ENCODE measurements at regions not wholly inside any gene's neighbourhood (a gene's known extent, or its start where the extent isn't known, plus 50 kb on each side); places are given as distances from the start of the nearest gene placed in this dataset.

GRCh38 chr13:50140581-50141374 lies 125.5 kb downstream of the KCNRG start:
- no CpG with 5 or more reads among the region's 14 CpGs for WGBS (ENCODE audit: extremely low coverage, insufficient coverage, low lambda C conversion rate)
- no peak overlapping the region for H4K5ac ChIP-seq (ENCODE audit: low read length)
- H3K23ac ChIP-seq (ENCODE audit: low read length), result no peak overlapping the region
- H3K79me1 ChIP-seq (ENCODE audit: low read length), result no peaks in the 10 kb centered on the region
- no peak overlapping the region for H2AK5ac ChIP-seq (ENCODE audit: low read length)
- H3K4me3 ChIP-seq (ENCODE audit: low read length), result no peak overlapping the region
- no peak overlapping the region for H3K9ac ChIP-seq (ENCODE audit: low read length)
- H3K4ac ChIP-seq (ENCODE audit: low read depth, low read length), result no peak overlapping the region
- no peak overlapping the region for H2BK120ac ChIP-seq (ENCODE audit: low read depth, low read length)
- DNase-seq, result peak; percentile 46
- H3K36me3 ChIP-seq (ENCODE audit: control insufficient read depth, insufficient read depth, low read length), result no peaks in the 10 kb centered on the region
- no peak overlapping the region for H3K4me2 ChIP-seq (ENCODE audit: low read length)
- no peak overlapping the region for H2BK5ac ChIP-seq (ENCODE audit: low read length)
- no peaks in the 10 kb centered on the region for H3K4me1 ChIP-seq (ENCODE audit: control insufficient read depth, low read depth, low read length)
- H4K8ac ChIP-seq (ENCODE audit: low read depth, low read length), result no peak overlapping the region
- H2BK15ac ChIP-seq (replicated peaks; ENCODE audit: low read depth), result no peak overlapping the region
- no peak overlapping the region for H3K18ac ChIP-seq (ENCODE audit: low read length)
- H3K56ac ChIP-seq (ENCODE audit: low read length), result no peak overlapping the region
- no peak overlapping the region for H3K27ac ChIP-seq (ENCODE audit: low read depth, low read length)
- H3K79me2 ChIP-seq (ENCODE audit: control insufficient read depth, insufficient read depth, low read length), result no peaks in the 10 kb centered on the region
- H3K27me3 ChIP-seq (ENCODE audit: insufficient read depth, low read length, poor library complexity), result no peaks in the 10 kb centered on the region

GRCh38 chr13:50141375-50141975 lies 126.2 kb downstream of the KCNRG start:
- H3K56ac ChIP-seq (ENCODE audit: low read length), result no peak overlapping the region
- no peak overlapping the region for H3K23ac ChIP-seq (ENCODE audit: low read length)
- no peaks in the 10 kb centered on the region for H3K27me3 ChIP-seq (ENCODE audit: insufficient read depth, low read length, poor library complexity)
- H3K4me2 ChIP-seq (ENCODE audit: low read length), result no peak overlapping the region
- no peak overlapping the region for H3K18ac ChIP-seq (ENCODE audit: low read length)
- no CpG with 5 or more reads among the region's 2 CpGs for WGBS (ENCODE audit: extremely low coverage, insufficient coverage, low lambda C conversion rate)
- no peaks in the 10 kb centered on the region for H3K4me1 ChIP-seq (ENCODE audit: control insufficient read depth, low read depth, low read length)
- no peak overlapping the region for H3K4ac ChIP-seq (ENCODE audit: low read depth, low read length)
- H2BK120ac ChIP-seq (ENCODE audit: low read depth, low read length), result no peak overlapping the region
- H4K5ac ChIP-seq (ENCODE audit: low read length), result no peak overlapping the region
- no peak overlapping the region for H3K4me3 ChIP-seq (ENCODE audit: low read length)
- H2AK5ac ChIP-seq (ENCODE audit: low read length), result no peak overlapping the region
- no peak overlapping the region for H3K27ac ChIP-seq (ENCODE audit: low read depth, low read length)
- no peak overlapping the region for H2BK15ac ChIP-seq (replicated peaks; ENCODE audit: low read depth)
- no peaks in the 10 kb centered on the region for H3K79me2 ChIP-seq (ENCODE audit: control insufficient read depth, insufficient read depth, low read length)
- no peak overlapping the region for H2BK5ac ChIP-seq (ENCODE audit: low read length)
- no peak overlapping the region for H3K9ac ChIP-seq (ENCODE audit: low read length)
- no peaks in the 10 kb centered on the region for H3K79me1 ChIP-seq (ENCODE audit: low read length)
- no peaks in the 10 kb centered on the region for H3K36me3 ChIP-seq (ENCODE audit: control insufficient read depth, insufficient read depth, low read length)
- no peak overlapping the region for H4K8ac ChIP-seq (ENCODE audit: low read depth, low read length)
- DNase-seq, result no peak

GRCh38 chr13:50144246-50145160 lies 129.3 kb downstream of the KCNRG start:
- DNase-seq, result no peak

GRCh38 chr13:50149214-50149613 lies 134.0 kb downstream of the KCNRG start:
- Histone ChIP-seq H3K79me2 (ENCODE audit: control insufficient read depth, insufficient read depth, low read length) (no peaks in the 10 kb centered on the region), H3K56ac (ENCODE audit: low read length) (no peak overlapping the region), H3K27ac (ENCODE audit: low read depth, low read length) (no peak overlapping the region), H2AK5ac (ENCODE audit: low read length) (no peak overlapping the region), H2BK5ac (ENCODE audit: low read length) (no peak overlapping the region), H4K8ac (ENCODE audit: low read depth, low read length) (no peak overlapping the region), H3K36me3 (ENCODE audit: control insufficient read depth, insufficient read depth, low read length) (no peaks in the 10 kb centered on the region), H3K4me1 (ENCODE audit: control insufficient read depth, low read depth, low read length) (peaks cover 3% of the 10 kb centered on the region), H3K4ac (ENCODE audit: low read depth, low read length) (no peak overlapping the region), H3K4me3 (ENCODE audit: low read length) (no peak overlapping the region), H2BK120ac (ENCODE audit: low read depth, low read length) (no peak overlapping the region), H3K18ac (ENCODE audit: low read length) (no peak overlapping the region), H2BK15ac (replicated peaks; ENCODE audit: low read depth) (no peak overlapping the region), H3K27me3 (ENCODE audit: insufficient read depth, low read length, poor library complexity) (no peaks in the 10 kb centered on the region), H3K4me2 (ENCODE audit: low read length) (no peak overlapping the region), H3K23ac (ENCODE audit: low read length) (no peak overlapping the region), H3K9ac (ENCODE audit: low read length) (no peak overlapping the region), H4K5ac (ENCODE audit: low read length) (no peak overlapping the region), H3K79me1 (ENCODE audit: low read length) (no peaks in the 10 kb centered on the region)
- no CpG with 5 or more reads among the region's 2 CpGs for WGBS (ENCODE audit: extremely low coverage, insufficient coverage, low lambda C conversion rate)
- DNase-seq, result no peak

More at GRCh38 chr13:50144246-50145160, 129.3 kb downstream of the KCNRG start:
- Histone ChIP-seq H3K4me3 (ENCODE audit: low read length) (no peak overlapping the region), H3K4ac (ENCODE audit: low read depth, low read length) (no peak overlapping the region), H3K27me3 (ENCODE audit: insufficient read depth, low read length, poor library complexity) (no peaks in the 10 kb centered on the region), H3K56ac (ENCODE audit: low read length) (no peak overlapping the region), H2AK5ac (ENCODE audit: low read length) (no peak overlapping the region), H3K79me2 (ENCODE audit: control insufficient read depth, insufficient read depth, low read length) (no peaks in the 10 kb centered on the region), H2BK120ac (ENCODE audit: low read depth, low read length) (no peak overlapping the region), H3K9ac (ENCODE audit: low read length) (no peak overlapping the region), H3K27ac (ENCODE audit: low read depth, low read length) (no peak overlapping the region), H3K36me3 (ENCODE audit: control insufficient read depth, insufficient read depth, low read length) (no peaks in the 10 kb centered on the region), H3K79me1 (ENCODE audit: low read length) (no peaks in the 10 kb centered on the region), H3K23ac (ENCODE audit: low read length) (no peak overlapping the region), H3K4me1 (ENCODE audit: control insufficient read depth, low read depth, low read length) (no peaks in the 10 kb centered on the region), H4K8ac (ENCODE audit: low read depth, low read length) (no peak overlapping the region), H3K4me2 (ENCODE audit: low read length) (no peak overlapping the region), H2BK5ac (ENCODE audit: low read length) (no peak overlapping the region), H2BK15ac (replicated peaks; ENCODE audit: low read depth) (no peak overlapping the region), H3K18ac (ENCODE audit: low read length) (no peak overlapping the region), H4K5ac (ENCODE audit: low read length) (no peak overlapping the region)
- no CpG with 5 or more reads among the region's 1 CpG for WGBS (ENCODE audit: extremely low coverage, insufficient coverage, low lambda C conversion rate)

- no peak overlapping the region for H3K9ac ChIP-seq (ENCODE audit: low read length)
- no peak overlapping the region for H2BK5ac ChIP-seq (ENCODE audit: low read length)
- H2AK5ac ChIP-seq (ENCODE audit: low read length), result no peak overlapping the region
- H3K36me3 ChIP-seq (ENCODE audit: control insufficient read depth, insufficient read depth, low read length), result no peaks in the 10 kb centered on the region
- H3K4me1 ChIP-seq (ENCODE audit: control insufficient read depth, low read depth, low read length), result peaks cover 3% of the 10 kb centered on the region
- H4K8ac ChIP-seq (ENCODE audit: low read depth, low read length), result no peak overlapping the region
- no peak overlapping the region for H3K4ac ChIP-seq (ENCODE audit: low read depth, low read length)
- no peak overlapping the region for H3K56ac ChIP-seq (ENCODE audit: low read length)
- H2BK120ac ChIP-seq (ENCODE audit: low read depth, low read length), result no peak overlapping the region
- H3K18ac ChIP-seq (ENCODE audit: low read length), result no peak overlapping the region
- WGBS (ENCODE audit: extremely low coverage, insufficient coverage, low lambda C conversion rate), result no CpG with 5 or more reads among the region's 1 CpG
- H3K79me1 ChIP-seq (ENCODE audit: low read length), result no peaks in the 10 kb centered on the region
- H3K4me3 ChIP-seq (ENCODE audit: low read length), result no peak overlapping the region
- no peak for DNase-seq
- H3K27ac ChIP-seq (ENCODE audit: low read depth, low read length), result no peak overlapping the region
- no peaks in the 10 kb centered on the region for H3K27me3 ChIP-seq (ENCODE audit: insufficient read depth, low read length, poor library complexity)
- H3K79me2 ChIP-seq (ENCODE audit: control insufficient read depth, insufficient read depth, low read length), result no peaks in the 10 kb centered on the region
- no peak overlapping the region for H2BK15ac ChIP-seq (replicated peaks; ENCODE audit: low read depth)
- peak overlapping the region; percentile 32 for H3K23ac ChIP-seq (ENCODE audit: low read length)
- no peak overlapping the region for H4K5ac ChIP-seq (ENCODE audit: low read length)
- H3K4me2 ChIP-seq (ENCODE audit: low read length), result no peak overlapping the region
These were observed 134.7 kb downstream of the KCNRG start for GRCh38 chr13:50149932-50150331.
